Stimulated activated naive CD4-positive, alpha-beta T cell (primary cell): ENCODE measurements at regions not wholly inside any gene's neighbourhood (a gene's known extent, or its start where the extent isn't known, plus 50 kb on each side); places are given as distances from the start of the nearest gene placed in this dataset.

Source experiments
- DNase-seq, 6 experiments: peaks; one replicate each; lab custom pipeline; 2025; lab: John Stamatoyannopoulos, UW

DNA sequence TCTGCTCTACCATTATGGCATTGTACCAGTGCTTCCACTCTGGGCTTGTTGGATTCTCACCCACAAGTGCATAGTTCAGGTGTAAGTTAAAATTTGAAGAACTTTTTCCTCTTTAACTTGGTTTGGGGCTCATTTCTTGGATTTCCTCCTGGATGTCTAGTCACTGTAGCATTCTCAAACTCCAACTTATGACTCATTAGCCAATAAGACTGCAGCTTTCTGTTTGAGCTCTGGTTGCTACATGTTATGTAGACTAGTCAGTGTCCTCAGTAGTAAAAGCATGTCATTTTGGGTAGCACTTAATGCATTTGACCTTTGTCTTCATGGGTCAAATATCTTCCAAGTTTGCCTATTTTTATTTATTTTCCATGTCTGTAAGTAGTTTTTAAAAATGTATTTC is 790.8 kb downstream of the BRINP1 start:
- no peak for DNase-seq

DNA sequence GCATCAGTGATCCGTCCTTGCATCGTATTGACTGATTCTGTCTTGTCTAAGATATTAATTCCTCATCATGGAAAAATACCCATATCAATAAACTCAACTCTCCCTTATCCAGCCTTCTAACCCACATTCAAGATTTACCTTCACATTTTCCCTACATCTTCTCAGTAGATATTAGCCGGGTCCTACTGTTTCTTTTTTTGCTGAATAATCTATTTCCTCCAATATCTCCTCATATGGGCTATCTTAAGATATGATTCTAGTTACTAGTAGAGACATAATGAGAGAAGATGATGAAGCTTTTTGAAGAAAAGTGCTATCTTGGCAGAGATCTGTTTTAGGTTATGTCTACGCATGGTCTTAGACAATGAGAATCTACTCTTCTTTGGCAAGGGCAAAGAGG is 785.8 kb downstream of the BRINP1 start:
- no peak for DNase-seq

DNA sequence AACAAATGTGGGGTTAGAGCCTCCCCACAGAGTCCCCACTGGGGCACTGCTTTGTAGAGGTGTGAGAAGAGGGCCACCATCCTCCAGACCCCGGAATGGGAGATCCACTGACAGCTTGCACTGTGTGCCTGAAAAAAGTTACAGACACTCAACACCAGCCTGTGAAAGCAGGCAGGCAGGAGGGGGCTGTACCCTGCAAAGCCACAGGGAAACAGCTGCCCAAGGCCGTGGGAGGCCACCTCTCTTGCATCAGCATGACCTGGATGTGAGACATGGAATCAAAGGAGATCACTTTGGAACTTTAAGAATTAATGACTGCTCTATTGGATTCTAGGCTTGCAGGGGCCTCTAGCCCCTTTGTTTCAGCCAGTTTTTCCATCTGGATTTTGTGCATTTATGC is 782.3 kb downstream of the BRINP1 start:
- no peak for DNase-seq

DNA sequence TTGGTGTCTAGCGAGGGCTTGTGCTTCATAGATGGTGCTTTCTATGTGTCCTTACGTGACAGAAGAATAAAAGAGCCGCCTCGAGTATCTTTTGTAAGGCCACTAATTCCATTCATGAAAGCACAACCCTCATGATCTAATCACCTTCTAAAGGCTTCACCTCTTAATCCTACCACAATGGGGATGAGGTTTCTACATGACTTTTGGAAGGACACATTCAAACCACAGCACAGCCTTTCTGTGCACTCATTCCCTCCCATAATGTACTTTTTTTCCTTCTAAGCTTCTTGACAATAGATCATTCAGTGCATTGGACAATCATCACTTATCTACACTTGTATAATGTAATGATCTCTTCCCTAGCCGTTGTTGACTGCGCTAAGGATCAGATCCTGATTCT is 774.8 kb downstream of the BRINP1 start:
- no peak for DNase-seq

DNA sequence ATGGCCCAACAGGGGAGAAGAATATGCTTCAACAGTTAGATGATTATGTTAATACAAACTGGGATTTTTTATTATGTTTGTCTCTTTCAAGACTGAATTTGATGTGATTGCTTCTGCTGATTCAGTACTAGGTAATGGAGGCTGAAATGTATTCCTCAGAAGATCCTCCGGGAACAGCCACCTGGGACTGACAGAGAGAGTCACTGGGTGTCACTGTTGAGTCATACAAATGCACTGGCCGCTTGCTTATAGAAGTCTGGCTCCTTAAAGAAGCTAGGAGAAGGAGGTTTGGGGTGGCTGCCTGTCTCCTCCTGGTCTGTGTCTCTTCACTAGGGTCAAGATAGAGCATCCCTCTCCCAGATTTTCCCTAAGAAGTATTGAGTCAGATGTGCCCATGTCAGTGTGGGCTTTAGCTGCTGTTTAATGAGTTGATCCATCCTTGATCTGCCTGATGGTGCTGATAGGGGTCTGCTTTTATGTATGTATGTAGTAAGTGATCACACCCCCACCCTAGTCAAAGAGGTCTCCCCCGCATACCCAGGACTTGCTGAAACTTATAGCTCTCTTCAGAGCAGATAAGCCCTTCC is 773.4 kb downstream of the BRINP1 start:
- no peak for DNase-seq

DNA sequence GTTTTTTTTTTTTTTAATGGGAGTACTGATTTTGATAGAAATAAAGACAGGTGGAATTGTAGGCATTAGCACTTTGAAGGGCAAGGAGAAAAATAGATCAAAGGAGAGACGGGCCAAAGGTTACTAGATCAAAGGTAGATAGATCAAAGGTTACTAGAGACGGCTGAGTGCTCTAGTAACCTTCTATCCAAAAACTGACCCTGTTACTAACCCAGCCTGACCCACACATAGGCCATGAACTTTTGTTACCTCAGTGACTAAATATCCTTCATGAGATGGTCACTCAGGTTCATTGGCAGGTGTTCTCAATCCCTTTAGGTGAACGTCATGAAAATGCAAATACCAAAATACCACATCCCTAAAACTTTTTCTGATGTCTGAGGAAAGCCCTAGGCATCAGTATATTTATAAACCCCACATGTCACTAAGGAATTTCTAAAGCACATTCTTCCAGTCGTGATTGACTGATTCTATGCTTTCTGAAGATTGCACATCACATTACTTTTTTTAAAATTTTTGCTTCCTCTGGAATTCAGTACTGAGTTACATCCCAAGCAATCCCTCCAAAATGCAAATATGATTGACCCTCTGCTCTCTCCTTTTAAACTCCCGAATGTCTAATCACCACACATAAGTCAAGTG is 772.7 kb downstream of the BRINP1 start:
- DNase-seq, result no peak

DNA sequence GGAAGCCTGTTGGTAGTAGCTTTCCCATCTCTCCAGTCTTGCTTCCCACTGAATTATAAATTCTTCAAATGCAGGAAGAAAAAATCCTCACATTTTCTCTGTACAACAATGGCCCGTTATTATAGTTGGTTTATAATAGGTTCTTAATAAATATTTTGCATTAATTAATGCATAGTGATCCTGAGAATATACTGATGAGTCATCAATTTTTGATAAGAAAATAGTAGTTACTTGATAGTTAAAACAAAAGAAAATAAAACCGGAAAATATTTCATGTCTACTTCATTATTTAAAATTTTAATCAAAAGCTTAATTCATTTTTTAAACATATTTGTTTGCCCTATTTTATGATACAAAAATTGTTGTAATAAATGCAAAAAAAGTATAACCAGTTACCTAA is 762.6 kb downstream of the BRINP1 start:
- DNase-seq, result no peak

DNA sequence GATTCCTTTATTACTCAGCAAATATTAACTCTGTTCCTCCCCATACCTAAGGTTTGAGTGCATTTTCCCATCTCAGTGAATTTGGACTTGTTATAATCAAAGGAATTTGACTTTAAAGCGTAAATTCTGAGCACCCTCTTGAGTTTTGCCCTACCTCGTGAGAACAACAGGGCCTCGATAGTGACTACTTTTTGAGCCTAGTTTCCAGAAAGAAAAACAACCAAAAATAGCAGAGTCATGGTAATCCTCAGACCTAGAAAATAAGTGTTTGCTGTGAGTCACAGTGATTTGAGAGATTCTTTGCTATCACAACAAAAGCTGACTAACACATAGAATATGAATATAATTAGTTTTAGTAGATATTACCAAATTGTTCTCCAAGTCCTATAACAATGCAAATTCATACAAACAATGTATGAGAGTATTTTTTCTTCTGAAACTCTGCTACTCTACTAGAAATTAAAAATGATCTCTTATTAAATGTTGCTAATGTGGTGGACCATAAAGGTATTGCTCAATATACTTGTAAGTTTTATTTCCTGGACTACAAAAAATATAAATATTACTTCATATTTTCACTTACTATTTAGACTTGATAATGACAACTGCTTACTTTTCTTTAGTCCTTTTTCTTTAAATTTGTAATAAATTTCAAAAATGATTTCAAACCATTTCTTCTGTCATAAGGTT is 759.7 kb downstream of the BRINP1 start:
- DNase-seq, result no peak

DNA sequence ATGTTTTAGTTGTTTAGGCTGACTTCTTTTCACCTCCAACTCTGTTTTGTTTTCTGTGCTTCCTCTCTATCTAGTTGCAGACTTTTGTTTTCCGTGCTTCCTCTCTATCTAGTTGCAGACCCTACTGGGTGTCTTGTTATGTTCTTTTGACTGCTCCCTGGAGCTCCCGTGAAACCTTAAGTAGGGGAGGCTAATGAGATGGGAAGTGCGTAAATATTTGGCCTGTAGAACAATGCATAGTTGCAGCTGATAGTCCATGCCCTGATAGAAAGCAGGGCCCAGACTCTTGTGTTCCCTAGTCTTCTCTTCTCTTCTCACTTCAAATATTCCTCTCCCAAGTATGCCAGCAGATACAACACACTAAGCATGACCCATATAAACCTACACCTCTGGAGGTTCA is 757.0 kb downstream of the BRINP1 start:
- DNase-seq, result no peak

DNA sequence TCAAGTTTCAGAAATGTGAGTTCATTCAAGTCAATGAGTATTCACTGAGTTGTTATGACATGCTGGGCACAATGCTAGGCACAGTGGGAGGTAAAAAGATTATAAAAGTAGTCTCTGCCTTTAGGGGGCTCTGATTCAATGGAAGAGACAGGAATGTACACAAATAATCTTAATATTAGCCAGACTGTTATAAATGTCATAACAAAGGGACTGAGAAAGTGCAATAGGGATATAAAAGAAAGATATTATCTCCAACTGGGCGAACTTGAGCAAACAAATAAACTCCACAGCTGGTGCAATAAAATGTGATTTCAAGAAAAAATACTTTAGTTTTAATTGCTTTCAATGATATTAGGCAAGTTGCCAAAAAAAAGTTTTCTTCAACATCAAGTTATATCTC is 755.2 kb downstream of the BRINP1 start:
- DNase-seq, result no peak

DNA sequence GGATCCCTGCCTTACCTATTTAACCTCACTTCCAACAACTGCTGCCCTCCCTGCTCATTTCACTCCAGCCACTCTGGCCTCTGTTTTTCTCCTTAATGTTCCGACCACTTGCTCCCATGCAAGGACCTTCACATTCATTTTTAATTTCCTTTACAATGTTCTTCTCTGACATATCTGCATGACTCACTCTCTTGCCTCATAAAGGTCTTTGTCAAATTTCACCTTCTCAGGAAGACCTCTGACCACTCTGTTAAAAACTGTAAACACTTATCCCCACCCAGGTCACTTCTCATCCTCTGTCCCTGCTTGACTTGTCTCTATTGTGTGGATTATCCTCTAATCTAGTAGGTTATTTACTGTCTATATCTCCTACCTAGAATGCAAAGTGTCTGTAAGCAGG is 751.2 kb downstream of the BRINP1 start:
- DNase-seq, result no peak

DNA sequence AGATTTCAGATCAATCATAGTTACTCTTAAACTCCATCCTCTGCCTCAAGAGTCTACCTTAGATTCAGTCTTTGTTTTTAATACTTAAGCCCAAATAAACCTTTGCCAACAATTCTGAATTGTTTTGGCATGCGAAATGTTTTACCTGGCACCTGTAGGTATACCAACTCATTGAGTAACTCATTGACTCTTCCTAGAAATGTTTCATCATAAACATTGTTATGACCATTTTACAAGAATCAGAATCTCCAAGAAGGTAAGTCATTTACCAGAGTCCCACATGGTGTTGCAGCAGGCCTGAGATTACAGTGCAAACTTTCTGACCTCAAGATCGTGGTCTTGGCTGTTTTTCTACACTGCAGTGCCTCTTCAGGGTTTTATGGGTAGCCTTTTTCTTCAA is 750.4 kb downstream of the BRINP1 start:
- DNase-seq, result no peak

DNA sequence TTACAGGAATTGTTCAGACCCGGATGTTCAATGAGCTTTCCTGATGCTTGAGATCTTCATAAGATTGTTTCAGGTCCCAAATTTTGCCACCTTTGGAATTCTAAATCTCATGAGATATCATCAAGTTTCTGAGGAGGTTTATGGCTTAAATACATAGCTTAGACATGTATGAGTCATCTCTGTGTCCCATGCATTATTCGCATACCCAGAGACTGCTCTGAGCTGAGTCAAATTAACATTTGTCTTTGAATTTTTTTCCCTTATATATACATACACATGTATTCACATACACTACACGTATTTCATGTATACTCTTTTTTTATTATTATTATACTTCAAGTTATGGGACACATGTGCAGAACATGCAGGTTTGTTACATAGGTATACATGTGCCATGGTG is 744.6 kb downstream of the BRINP1 start:
- no peak for DNase-seq

DNA sequence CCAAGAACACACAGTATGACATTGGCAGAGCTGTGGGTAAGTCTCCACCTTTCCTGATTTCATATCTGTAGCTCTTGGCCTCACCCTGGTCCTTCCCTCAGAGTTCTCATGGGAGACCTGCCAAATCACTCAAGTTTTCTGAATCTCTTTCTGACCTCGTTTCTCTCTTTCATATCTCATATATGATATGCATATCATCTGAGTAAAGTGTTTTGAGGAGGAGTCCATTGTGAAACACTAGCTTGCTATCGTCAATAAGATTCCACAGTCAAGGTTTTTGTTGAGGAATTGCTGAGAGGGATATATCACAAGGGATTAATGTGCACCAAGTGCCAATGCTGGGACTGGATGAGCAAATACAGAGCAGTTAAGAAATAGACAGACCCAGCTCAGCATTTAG is 739.2 kb downstream of the BRINP1 start:
- DNase-seq, result no peak

DNA sequence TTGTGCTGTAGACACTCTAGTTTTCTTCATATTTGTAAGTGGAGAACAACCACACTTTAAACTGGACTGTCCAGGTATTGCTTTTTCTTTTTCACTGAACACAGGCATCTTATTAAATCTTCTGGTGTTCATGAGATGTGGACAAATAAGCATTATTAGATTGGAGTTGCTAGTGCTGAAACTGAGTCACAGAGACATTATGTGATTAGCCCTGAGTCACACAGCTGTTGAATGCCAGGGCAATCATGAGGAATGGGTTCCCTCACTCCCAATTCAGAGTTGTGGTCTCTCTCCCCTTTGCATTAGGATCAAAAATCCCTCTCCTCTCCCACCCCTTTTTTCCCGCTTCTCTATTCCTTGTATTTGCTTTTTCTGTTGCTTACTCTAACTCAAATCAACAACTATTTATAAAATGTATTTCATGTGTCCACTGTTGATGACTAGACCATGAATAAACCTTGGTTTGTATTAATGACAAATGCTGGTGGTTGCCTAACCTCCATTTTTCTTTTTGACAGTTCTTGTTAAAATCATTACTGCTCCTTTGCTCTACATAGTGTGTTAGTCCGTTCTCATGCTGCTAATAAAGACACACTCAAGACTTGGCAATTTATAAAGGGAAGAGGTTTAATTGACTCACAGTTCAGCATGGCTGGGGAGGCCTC is 738.2 kb downstream of the BRINP1 start:
- no peak for DNase-seq

DNA sequence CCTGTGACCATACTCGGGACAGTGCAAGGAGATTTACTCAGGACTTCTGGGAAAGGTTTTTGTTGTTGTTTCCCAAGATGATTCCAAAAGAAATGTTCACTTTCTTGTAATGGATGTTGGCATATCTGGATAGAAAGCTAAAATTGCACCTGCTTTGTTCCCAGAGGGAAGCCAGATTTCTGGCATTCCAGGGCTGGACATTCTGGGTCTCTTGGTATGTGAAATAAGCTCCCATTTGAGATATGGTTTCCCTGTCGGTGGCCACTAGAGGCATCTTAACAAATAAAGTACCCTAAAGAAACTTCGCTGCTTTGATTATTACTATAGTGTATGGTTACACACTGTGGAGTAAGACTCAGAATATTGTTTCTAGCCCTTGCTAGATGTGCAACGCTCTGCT is 737.3 kb downstream of the BRINP1 start:
- no peak for DNase-seq

DNA sequence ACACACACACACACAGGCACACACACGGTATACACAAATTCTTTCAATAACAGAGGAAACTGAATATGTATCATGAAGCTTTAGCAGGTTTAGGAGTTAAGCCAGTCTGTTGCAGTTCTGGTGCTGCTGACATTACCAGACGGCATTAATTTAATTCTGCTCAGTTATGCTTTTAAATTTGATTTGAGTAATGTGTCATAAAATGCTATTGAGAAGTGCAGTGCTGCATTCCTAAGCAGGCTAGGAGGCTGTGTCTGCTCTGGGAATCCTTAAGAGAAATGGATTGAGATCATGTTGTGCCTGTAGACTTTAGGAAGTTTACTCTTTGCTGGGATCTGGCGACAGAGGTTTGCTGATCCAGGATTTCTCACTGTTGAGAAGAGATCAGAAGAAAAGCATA is 733.8 kb downstream of the BRINP1 start:
- no peak for DNase-seq

DNA sequence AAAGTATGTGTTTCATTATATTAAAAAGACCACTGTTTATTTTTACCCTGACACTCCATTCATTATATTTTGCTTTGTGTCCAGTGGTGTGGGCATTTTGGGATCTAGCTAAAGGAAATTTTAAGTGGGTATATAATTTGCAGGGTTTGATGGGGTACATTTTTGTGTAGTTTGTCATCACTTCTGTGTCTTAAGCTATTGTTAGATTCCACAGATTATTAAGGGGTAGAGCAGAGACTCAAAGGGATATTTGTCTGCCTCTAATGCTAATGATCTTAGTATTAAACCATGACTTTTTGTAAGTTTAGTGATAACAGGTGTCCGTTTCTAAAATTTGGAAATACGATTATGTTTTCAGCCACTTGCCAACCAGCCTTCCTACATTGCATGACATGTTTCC is 731.6 kb downstream of the BRINP1 start:
- no peak for DNase-seq

DNA sequence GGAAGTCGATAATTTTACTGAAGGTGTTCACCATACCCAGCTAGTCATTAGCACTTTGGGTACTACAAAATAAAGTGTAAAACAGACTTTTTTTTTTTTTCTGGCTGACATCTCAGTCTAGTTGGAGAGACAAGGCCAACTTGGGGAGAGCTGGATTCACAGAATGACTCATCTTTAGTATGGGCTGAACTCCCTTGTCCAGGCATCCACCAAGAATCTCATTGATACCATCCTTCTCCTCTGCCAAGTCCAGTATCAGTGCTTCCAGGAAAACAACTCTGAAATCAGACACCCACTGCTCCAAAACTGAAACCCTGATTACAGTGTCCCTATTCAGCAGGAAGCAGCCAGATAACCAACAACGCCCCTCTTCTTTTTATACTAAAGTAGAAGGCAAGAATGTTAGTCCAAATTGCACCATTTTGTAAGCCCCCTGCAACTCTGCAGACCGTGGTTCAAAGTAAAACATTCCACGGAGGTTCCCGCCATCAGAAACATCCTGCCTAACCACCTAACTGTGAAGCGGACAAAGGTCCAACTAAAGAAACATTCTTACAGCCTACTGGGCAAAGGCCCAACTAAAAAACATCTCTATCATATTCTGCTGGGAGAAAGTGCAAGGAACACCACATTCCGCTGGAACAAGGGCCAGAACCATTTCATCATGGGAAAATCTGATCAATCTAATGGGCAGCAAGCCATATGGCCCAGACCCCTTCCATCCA is 728.2 kb downstream of the BRINP1 start:
- no peak for DNase-seq

DNA sequence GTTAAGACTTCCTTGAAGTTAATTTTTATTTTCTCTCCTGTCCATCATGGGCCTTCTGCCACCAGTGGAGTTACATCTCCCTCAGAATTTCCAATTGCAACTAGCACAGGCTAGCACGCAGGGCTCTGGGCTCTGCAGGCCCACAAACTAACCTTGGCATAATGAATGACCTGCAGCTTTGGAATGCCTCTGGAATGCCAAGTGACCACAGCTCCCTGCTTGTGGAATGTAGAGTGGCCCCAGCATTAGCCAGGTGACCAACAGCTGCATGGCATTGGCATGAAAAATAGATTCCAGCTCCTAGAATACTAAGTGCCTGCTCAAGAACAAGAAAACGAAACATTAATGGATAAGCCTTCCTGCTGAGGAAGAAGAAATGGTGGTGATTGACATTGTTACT is 726.1 kb downstream of the BRINP1 start:
- no peak for DNase-seq

DNA sequence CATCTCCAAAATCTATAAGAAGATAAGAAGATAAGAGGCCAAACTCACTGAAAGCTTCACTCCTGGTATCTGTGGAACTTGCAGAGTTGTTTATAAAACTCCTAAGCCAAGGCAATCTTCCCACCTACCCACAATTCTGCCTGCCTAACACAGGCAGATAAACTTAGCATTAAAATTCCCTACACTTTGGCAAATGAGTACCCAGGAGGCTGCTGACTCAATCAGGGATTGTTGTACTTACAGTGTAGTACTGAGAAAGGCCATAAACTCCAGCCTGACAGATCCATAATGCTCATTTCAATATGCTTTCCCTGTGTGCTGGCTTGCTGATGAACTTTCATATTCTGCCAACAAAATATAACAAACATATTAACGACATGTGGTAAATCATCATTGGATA is 725.2 kb downstream of the BRINP1 start:
- DNase-seq, result no peak

DNA sequence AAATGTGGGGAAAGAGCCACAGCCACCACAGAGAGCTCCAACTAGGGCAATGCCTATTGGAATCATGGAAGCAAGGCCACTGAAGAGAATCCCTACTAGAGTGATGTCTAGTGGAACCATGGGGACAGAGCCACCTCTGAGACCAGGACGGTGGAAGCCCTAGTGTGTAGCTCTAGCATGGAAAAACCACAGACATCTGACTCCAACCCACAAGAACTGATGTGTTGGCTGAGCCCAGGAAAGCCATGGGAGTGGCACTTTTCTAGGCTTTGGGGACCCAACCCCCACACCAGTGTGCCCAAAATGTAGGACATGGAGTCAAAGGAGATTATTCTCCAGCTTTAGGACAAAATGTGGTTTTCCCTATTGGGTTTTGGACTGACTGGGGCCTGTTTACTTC is 721.9 kb downstream of the BRINP1 start:
- no peak for DNase-seq

DNA sequence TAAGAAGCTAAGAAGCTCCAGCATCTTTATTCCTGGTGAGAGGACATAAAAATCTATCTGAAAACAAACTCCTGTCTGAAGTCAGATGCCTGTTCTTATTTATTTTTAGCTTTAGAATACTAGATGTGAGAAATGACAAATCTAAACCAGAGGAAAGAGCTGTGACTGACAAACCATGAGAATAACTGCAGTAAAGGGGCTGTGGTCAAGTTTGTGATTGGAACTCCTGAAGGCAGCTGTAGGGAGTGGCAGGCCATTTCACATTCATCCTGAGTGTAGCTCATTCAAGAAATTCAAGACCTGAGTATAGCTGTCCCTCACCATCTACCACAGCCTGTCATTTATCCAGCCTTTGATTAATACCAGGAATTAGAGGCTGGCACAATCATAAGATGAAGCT is 718.8 kb downstream of the BRINP1 start:
- no peak for DNase-seq
